ENCODE measurements at regions not wholly inside any gene's neighbourhood (a gene's known extent, or its start where the extent isn't known, plus 50 kb on each side); places are given as distances from the start of the nearest gene placed in this dataset.

GRCh38 chr16:51922476-51922875 lies 624.5 kb downstream of the TOX3 start:
- Histone ChIP-seq H3K9me3 (ENCODE audit: control insufficient read depth, insufficient read depth, low read length) (no peaks in the 10 kb centered on the region), H3K4me1 (ENCODE audit: control insufficient read depth, insufficient read depth, low read length) (0 out of 2 replicates have a peak, but pooled peaks cover 4% of the 10 kb centered on the region), H3K36me3 (ENCODE audit: control insufficient read depth, insufficient read depth, low read length) (no peaks in the 10 kb centered on the region), H3K27ac (ENCODE audit: low read depth, low read length) (no peak overlapping the region), H3K27me3 (ENCODE audit: control insufficient read depth, insufficient read depth, low read length) (no peaks in the 10 kb centered on the region), H3K4me3 (ENCODE audit: low read depth, low read length) (no peak overlapping the region), H3K9ac (ENCODE audit: low read depth, low read length) (no peak overlapping the region)

- Histone ChIP-seq H3K27me3 (ENCODE audit: control insufficient read depth, insufficient read depth, low read length) (no peaks in the 10 kb centered on the region), H3K9ac (ENCODE audit: low read depth, low read length) (no peak overlapping the region), H3K27ac (ENCODE audit: low read depth, low read length) (no peak overlapping the region), H3K36me3 (ENCODE audit: control insufficient read depth, insufficient read depth, low read length) (no peaks in the 10 kb centered on the region), H3K4me3 (ENCODE audit: low read depth, low read length) (no peak overlapping the region), H3K9me3 (ENCODE audit: control insufficient read depth, insufficient read depth, low read length) (no peaks in the 10 kb centered on the region), H3K4me1 (ENCODE audit: control insufficient read depth, insufficient read depth, low read length) (0 out of 2 replicates have a peak, but pooled peaks cover 4% of the 10 kb centered on the region)
Observed at GRCh38 chr16:51919736-51920135, 627.2 kb downstream of the TOX3 start.

- H3K27me3 ChIP-seq (ENCODE audit: control insufficient read depth, insufficient read depth, low read length), result no peaks in the 10 kb centered on the region
Observed at GRCh38 chr16:51916814-51917213, 630.1 kb downstream of the TOX3 start.

GRCh38 chr16:51916231-51916630 lies 630.7 kb downstream of the TOX3 start:
- Histone ChIP-seq H3K27me3 (ENCODE audit: control insufficient read depth, insufficient read depth, low read length) (no peaks in the 10 kb centered on the region), H3K4me1 (ENCODE audit: control insufficient read depth, insufficient read depth, low read length) (0 out of 2 replicates have a peak, but pooled peaks cover 4% of the 10 kb centered on the region), H3K4me3 (ENCODE audit: low read depth, low read length) (no peak overlapping the region), H3K27ac (ENCODE audit: low read depth, low read length) (no peak overlapping the region), H3K36me3 (ENCODE audit: control insufficient read depth, insufficient read depth, low read length) (no peaks in the 10 kb centered on the region), H3K9ac (ENCODE audit: low read depth, low read length) (no peak overlapping the region), H3K9me3 (ENCODE audit: control insufficient read depth, insufficient read depth, low read length) (no peaks in the 10 kb centered on the region)

More at GRCh38 chr16:51916814-51917213, 630.1 kb downstream of the TOX3 start:
- H3K4me1 ChIP-seq (ENCODE audit: control insufficient read depth, insufficient read depth, low read length), result 0 out of 2 replicates have a peak, but pooled peaks cover 4% of the 10 kb centered on the region
- no peaks in the 10 kb centered on the region for H3K9me3 ChIP-seq (ENCODE audit: control insufficient read depth, insufficient read depth, low read length)
- H3K36me3 ChIP-seq (ENCODE audit: control insufficient read depth, insufficient read depth, low read length), result no peaks in the 10 kb centered on the region
- H3K27ac ChIP-seq (ENCODE audit: low read depth, low read length), result no peak overlapping the region
- H3K9ac ChIP-seq (ENCODE audit: low read depth, low read length), result no peak overlapping the region
- H3K4me3 ChIP-seq (ENCODE audit: low read depth, low read length), result no peak overlapping the region

GRCh38 chr16:51907680-51908079 lies 639.3 kb downstream of the TOX3 start:
- no peaks in the 10 kb centered on the region for H3K9me3 ChIP-seq (ENCODE audit: control insufficient read depth, insufficient read depth, low read length)
- H3K27me3 ChIP-seq (ENCODE audit: control insufficient read depth, insufficient read depth, low read length), result no peaks in the 10 kb centered on the region
- no peak overlapping the region for H3K27ac ChIP-seq (ENCODE audit: low read depth, low read length)
- H3K9ac ChIP-seq (ENCODE audit: low read depth, low read length), result no peak overlapping the region
- no peak overlapping the region for H3K4me3 ChIP-seq (ENCODE audit: low read depth, low read length)
- H3K4me1 ChIP-seq (ENCODE audit: control insufficient read depth, insufficient read depth, low read length), result no peaks in the 10 kb centered on the region
- H3K36me3 ChIP-seq (ENCODE audit: control insufficient read depth, insufficient read depth, low read length), result no peaks in the 10 kb centered on the region

- no peak overlapping the region for H3K4me3 ChIP-seq (ENCODE audit: low read depth, low read length)
- H3K27ac ChIP-seq (ENCODE audit: low read depth, low read length), result no peak overlapping the region
- no peaks in the 10 kb centered on the region for H3K27me3 ChIP-seq (ENCODE audit: control insufficient read depth, insufficient read depth, low read length)
- no peak overlapping the region for H3K9ac ChIP-seq (ENCODE audit: low read depth, low read length)
- peaks cover 10% of the 10 kb centered on the region for H3K4me1 ChIP-seq (ENCODE audit: control insufficient read depth, insufficient read depth, low read length)
- no peaks in the 10 kb centered on the region for H3K9me3 ChIP-seq (ENCODE audit: control insufficient read depth, insufficient read depth, low read length)
- no peaks in the 10 kb centered on the region for H3K36me3 ChIP-seq (ENCODE audit: control insufficient read depth, insufficient read depth, low read length)
Observed at GRCh38 chr16:51900221-51900780, 646.6 kb downstream of the TOX3 start.

- Histone ChIP-seq H3K36me3 (ENCODE audit: control insufficient read depth, insufficient read depth, low read length) (no peaks in the 10 kb centered on the region), H3K9me3 (ENCODE audit: control insufficient read depth, insufficient read depth, low read length) (no peaks in the 10 kb centered on the region), H3K4me1 (ENCODE audit: control insufficient read depth, insufficient read depth, low read length) (peaks cover 12% of the 10 kb centered on the region), H3K27me3 (ENCODE audit: control insufficient read depth, insufficient read depth, low read length) (no peaks in the 10 kb centered on the region), H3K4me3 (ENCODE audit: low read depth, low read length) (no peak overlapping the region), H3K27ac (ENCODE audit: low read depth, low read length) (no peak overlapping the region), H3K9ac (ENCODE audit: low read depth, low read length) (no peak overlapping the region)
Observed at GRCh38 chr16:51898872-51899271, 648.1 kb downstream of the TOX3 start.

GRCh38 chr16:51896013-51896412 lies 650.9 kb downstream of the TOX3 start:
- Histone ChIP-seq H3K27ac (ENCODE audit: low read depth, low read length) (peak overlapping the region; percentile 11), H3K27me3 (ENCODE audit: control insufficient read depth, insufficient read depth, low read length) (no peaks in the 10 kb centered on the region), H3K36me3 (ENCODE audit: control insufficient read depth, insufficient read depth, low read length) (no peaks in the 10 kb centered on the region), H3K9me3 (ENCODE audit: control insufficient read depth, insufficient read depth, low read length) (no peaks in the 10 kb centered on the region), H3K4me3 (ENCODE audit: low read depth, low read length) (no peak overlapping the region), H3K9ac (ENCODE audit: low read depth, low read length) (no peak overlapping the region), H3K4me1 (ENCODE audit: control insufficient read depth, insufficient read depth, low read length) (peaks cover 19% of the 10 kb centered on the region)

- Histone ChIP-seq H3K27ac (ENCODE audit: low read depth, low read length) (no peak overlapping the region), H3K27me3 (ENCODE audit: control insufficient read depth, insufficient read depth, low read length) (no peaks in the 10 kb centered on the region), H3K4me1 (ENCODE audit: control insufficient read depth, insufficient read depth, low read length) (peaks cover 19% of the 10 kb centered on the region), H3K9me3 (ENCODE audit: control insufficient read depth, insufficient read depth, low read length) (no peaks in the 10 kb centered on the region), H3K36me3 (ENCODE audit: control insufficient read depth, insufficient read depth, low read length) (no peaks in the 10 kb centered on the region), H3K9ac (ENCODE audit: low read depth, low read length) (no peak overlapping the region), H3K4me3 (ENCODE audit: low read depth, low read length) (no peak overlapping the region)
Observed at GRCh38 chr16:51892293-51893007, 654.5 kb downstream of the TOX3 start.

GRCh38 chr16:51888534-51888933 lies 658.4 kb downstream of the TOX3 start:
- no peak overlapping the region for H3K4me3 ChIP-seq (ENCODE audit: low read depth, low read length)
- peaks cover 7% of the 10 kb centered on the region; the same call in 1 of the 2 replicates for H3K4me1 ChIP-seq (ENCODE audit: control insufficient read depth, insufficient read depth, low read length)
- no peaks in the 10 kb centered on the region for H3K36me3 ChIP-seq (ENCODE audit: control insufficient read depth, insufficient read depth, low read length)
- no peaks in the 10 kb centered on the region for H3K27me3 ChIP-seq (ENCODE audit: control insufficient read depth, insufficient read depth, low read length)
- no peak overlapping the region for H3K27ac ChIP-seq (ENCODE audit: low read depth, low read length)
- H3K9me3 ChIP-seq (ENCODE audit: control insufficient read depth, insufficient read depth, low read length), result no peaks in the 10 kb centered on the region
- H3K9ac ChIP-seq (ENCODE audit: low read depth, low read length), result no peak overlapping the region

- no peak overlapping the region for H3K9ac ChIP-seq (ENCODE audit: low read depth, low read length)
- H3K9me3 ChIP-seq (ENCODE audit: control insufficient read depth, insufficient read depth, low read length), result no peaks in the 10 kb centered on the region
- H3K4me1 ChIP-seq (ENCODE audit: control insufficient read depth, insufficient read depth, low read length), result peaks cover 7% of the 10 kb centered on the region; the same call in 1 of the 2 replicates
- no peak overlapping the region for H3K4me3 ChIP-seq (ENCODE audit: low read depth, low read length)
- H3K27ac ChIP-seq (ENCODE audit: low read depth, low read length), result no peak overlapping the region
- H3K36me3 ChIP-seq (ENCODE audit: control insufficient read depth, insufficient read depth, low read length), result no peaks in the 10 kb centered on the region
- no peaks in the 10 kb centered on the region for H3K27me3 ChIP-seq (ENCODE audit: control insufficient read depth, insufficient read depth, low read length)
Observed at GRCh38 chr16:51888016-51888415, 658.9 kb downstream of the TOX3 start.

All from HUES48 (cell line).